OCI-LY7 (cell line): ENCODE measurements at regions not wholly inside any gene's neighbourhood (a gene's known extent, or its start where the extent isn't known, plus 50 kb on each side); places are given as distances from the start of the nearest gene placed in this dataset.

Experiments used
- CTCF ChIP-seq: fragments of 200-600 bp; sonication (generic); conservative IDR thresholded peaks from 2 replicates; pipeline ENCODE4 v1.5.1; 2014; ENCODE audit warnings: mild to moderate bottlenecking, antibody characterized with exemption, low read length, moderate library complexity, mixed read lengths
- EZH2phosphoT487 ChIP-seq: fragments of 200-600 bp; sonication (generic); IDR thresholded peaks from 2 replicates; pipeline ENCODE4 v1.6.1; 2018; ENCODE audit warnings: low read depth, borderline replicate concordance, mild to moderate bottlenecking, mixed run types, antibody characterized with exemption, low read length, moderate library complexity, mixed read lengths

GRCh38 chr6:8905757-8906156, 470.4 kb upstream of the SLC35B3 start:
- TF ChIP-seq CTCF (no peak), EZH2phosphoT487 (no peak)
